GM19023 (cell line): ENCODE measurements at regions not wholly inside any gene's neighbourhood (a gene's known extent, or its start where the extent isn't known, plus 50 kb on each side); places are given as distances from the start of the nearest gene placed in this dataset.

ENCODE experiments used
- ATAC-seq: cut with Tn5 transposase; IDR thresholded peaks from one replicate; pipeline ENCODE4 v1.9.1; 2021; ENCODE audit warnings: mild to moderate bottlenecking, moderate library complexity; ENCODE audit not compliant: unreplicated experiment

DNA sequence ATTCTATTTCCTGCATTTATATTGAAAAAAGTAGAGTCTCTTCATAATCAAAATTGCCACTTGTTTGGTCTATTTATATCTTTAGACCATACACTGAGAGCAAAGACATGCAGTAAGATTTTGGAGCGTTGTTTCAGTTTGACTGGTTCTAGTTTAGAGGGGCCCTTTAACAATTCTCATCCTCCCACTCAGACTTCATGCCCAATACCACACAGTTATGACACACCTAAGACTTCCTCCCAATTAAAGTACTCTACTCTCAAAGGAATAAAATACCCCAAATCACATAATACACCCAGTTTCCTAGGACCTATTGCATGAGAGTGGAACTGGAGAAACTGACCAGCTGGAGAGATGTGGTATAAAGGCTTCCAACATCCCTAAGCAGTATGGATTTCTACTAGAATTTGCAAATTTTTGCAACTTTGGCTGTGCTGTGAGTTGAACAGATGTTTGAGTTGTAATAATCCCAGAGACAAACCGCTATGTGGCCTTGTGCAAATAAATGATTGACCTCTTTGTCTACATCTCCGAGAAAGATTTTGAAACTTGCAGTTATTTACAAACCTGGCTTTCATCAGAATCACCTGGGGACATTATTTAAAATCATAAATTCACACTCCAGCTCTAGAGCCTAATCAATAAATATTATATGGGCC is 170.0 kb upstream of the ROBO2 start:
- ATAC-seq, result no peak

DNA sequence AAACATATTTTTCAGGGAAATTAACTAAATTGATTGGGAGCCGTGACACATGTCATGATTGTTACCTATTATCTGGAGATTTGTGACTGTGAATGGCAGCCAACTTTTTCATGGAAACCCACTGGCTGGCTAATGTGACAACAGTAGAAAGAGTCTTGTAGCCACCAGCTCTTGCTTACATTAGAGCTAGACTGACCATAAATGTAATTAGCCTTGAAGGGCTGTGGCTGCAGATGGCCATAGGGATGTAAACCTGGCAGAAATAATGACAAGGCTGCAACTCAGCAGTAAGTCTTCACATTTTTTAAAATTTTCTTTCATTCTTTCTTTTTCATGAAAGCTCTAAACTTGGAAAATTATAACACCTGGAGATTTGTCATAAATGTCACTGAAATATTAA is 168.2 kb upstream of the ROBO2 start:
- ATAC-seq, result no peak

DNA sequence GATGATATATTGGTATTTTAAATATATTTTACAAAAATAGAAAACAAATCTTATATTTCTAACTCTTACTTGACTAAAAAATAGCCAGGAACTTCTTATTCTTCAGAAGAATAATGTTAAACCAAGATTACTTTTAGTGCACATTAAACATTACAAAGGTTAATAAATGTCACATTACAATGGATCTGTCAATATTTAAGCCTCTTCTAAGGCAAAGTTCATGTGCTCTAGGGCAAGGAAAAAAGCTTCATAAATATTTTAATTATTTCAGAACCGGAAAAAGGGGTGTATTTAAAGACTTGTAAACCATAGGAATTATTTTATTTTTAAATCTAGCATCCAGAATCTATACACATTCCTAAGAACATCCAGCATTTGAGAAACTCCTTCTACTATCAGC is 166.9 kb upstream of the ROBO2 start:
- ATAC-seq, result no peak

GRCh38 chr3:76873532-76874242 is 166.2 kb upstream of the ROBO2 start:
- no peak for ATAC-seq

- ATAC-seq, result no peak
These were observed 159.9 kb upstream of the ROBO2 start for GRCh38 chr3:76879959-76880358.

- no peak for ATAC-seq
These were observed 153.0 kb upstream of the ROBO2 start for GRCh38 chr3:76886761-76887500.

- ATAC-seq, result no peak
These were observed 151.0 kb upstream of the ROBO2 start for GRCh38 chr3:76888856-76889255.

DNA sequence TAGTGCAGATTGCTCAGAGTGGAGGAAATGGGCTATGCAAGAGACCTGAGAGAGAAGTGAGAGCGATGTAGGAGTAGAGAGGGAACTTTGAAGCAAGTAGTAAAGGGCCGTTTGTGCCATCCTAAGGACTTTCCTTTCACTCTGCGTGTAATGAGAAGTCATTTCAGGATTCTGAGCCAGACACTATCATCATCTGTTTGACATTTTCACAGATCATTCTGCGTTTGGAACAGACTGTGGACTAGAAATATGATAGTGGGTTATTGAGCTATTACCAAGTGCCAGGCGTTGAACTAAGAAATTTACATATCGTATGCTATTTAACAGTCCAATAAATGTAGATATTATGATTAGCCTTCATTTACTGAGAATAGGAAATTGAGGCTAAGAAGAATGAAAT is 150.0 kb upstream of the ROBO2 start:
- no peak for ATAC-seq

GRCh38 chr3:76897076-76897475 is 142.8 kb upstream of the ROBO2 start:
- no peak for ATAC-seq

DNA sequence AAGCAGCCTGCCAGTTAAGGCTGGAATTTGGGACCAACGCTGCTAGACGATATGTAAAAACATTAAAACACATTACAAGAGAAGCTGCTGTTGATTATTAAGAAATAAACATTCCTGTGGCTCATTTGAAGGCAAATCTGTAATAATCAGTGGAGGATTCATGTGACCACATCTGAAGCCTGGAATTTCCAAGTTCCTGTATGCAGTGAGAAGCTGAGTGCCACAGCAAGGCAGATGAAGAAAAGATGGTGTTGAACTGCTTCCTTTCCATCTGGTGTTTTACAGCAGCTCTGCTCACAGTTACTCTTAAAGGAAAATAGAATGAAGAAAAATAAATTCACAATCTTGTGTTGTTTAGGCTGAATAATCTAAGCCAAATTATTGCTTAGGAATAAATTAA is 139.3 kb upstream of the ROBO2 start:
- no peak for ATAC-seq

DNA sequence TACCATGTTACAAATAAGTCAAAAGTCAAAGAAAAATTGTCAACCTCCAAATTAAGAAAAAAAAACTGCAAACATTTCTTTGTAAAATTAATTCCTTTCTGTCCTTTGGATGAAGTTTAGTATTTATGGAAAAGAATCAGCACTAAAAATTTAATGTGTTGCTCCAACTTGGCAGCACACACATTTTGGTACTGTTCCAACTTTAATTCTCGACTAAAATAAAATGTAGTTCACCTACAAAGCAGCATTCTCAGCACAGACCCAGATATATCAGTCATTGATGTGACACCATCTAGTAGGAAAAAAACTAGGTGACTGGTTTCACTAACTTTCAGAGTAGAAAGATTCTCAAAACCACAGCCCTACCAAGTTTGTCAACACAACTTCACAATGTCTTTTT is 131.7 kb upstream of the ROBO2 start:
- no peak for ATAC-seq

GRCh38 chr3:76912841-76913383 is 127.0 kb upstream of the ROBO2 start:
- no peak for ATAC-seq

DNA sequence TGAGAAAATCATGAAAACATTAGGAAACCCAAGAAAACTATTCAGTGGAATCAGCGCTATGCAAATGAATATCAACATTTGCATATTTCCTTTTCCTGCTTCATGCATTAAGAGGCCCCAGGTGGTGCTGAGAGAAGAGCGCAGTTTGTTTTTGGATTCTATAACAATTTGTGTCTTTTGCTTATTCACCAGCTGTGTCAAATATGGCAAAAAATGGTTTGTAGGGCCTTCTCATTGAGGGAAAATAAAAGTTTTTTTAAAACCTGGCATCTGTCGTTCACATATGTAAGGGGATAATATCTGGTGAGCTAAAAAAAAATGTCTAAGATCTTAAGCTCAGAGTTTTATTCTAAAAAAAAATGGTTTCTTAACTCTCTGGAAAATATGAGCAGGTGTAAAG is 122.5 kb upstream of the ROBO2 start:
- ATAC-seq, result no peak

- ATAC-seq, result no peak
These were observed 119.4 kb upstream of the ROBO2 start for GRCh38 chr3:76920511-76920910.

DNA sequence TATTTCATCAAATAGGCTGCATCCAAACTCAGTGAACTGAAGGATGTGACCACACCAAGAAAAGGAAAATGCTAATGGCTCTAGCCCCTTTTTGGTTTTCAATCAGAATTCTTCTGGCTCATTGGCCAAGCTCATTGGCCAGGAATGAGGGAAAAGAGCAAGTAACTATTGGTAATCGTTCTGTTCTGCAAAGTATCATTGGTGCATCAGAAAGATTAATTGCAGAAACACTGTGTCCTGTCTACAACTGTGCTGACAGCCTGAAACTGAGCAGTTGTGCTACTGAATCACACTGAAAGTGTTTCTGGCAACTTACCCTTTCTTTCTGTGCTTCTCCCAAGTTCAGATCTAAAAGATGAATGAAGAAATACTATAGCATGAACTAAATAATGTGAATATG is 116.4 kb upstream of the ROBO2 start:
- no peak for ATAC-seq

DNA sequence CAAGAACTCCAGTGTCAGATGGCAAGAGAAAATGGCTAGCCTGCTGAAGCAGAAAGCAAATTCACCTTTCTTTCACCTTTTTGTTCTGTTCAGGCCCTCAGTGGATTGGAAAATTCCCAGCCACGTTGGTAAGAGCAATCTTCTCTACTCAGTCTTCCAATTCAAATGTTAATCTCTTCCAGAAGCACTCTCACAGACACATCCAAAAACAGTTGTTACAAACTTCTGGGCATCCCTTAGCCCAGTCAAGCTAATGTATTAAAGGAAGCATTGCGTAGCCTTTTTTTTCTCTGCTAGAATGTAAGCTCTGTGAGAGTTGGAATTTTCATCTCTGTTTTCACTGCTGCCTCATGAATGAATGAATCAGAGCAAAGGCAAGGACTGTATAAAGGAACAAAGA is 109.2 kb upstream of the ROBO2 start:
- no peak for ATAC-seq

GRCh38 chr3:76933245-76933644 is 106.7 kb upstream of the ROBO2 start:
- no peak for ATAC-seq

GRCh38 chr3:76938962-76939361 is 100.9 kb upstream of the ROBO2 start:
- ATAC-seq, result no peak

GRCh38 chr3:76940181-76940770 is 99.6 kb upstream of the ROBO2 start:
- ATAC-seq, result no peak

GRCh38 chr3:76941376-76941775 is 98.5 kb upstream of the ROBO2 start:
- no peak for ATAC-seq

DNA sequence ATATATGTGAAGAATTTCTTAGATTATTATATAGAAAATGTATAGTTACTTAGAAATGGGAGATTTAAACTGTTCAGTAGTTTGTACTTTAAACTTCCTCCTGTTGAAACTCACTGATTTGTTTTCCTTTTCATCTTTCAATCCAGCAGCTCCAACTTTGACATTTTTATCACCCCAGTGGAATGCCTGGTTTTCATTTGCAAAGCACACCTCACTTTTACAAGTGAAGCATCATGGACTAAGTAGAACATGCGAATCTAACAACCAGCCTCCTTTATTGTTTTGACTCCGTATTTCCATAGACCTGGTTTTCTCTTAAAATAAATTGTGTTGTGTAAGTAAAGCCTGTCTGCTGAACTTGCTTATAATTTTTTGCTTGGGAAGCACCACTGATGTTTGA is 97.8 kb upstream of the ROBO2 start:
- no peak for ATAC-seq
